Bone marrow (tissue), 2 donors: ENCODE measurements at regions not wholly inside any gene's neighbourhood (a gene's known extent, or its start where the extent isn't known, plus 50 kb on each side); places are given as distances from the start of the nearest gene placed in this dataset.
"Not testable (repeated sequence)": the region's sequence is repeated elsewhere in the genome, so short reads cannot be mapped to it uniquely, and the experiment has no call there.

Experiments used
- DNase-seq, 2 donors: peaks; one replicate each; lab custom pipeline; 2025; lab: John Stamatoyannopoulos, UW

- no peak for DNase-seq
Observed at GRCh38 chr4:174069848-174070330, 213.6 kb downstream of the FBXO8 start.

DNA sequence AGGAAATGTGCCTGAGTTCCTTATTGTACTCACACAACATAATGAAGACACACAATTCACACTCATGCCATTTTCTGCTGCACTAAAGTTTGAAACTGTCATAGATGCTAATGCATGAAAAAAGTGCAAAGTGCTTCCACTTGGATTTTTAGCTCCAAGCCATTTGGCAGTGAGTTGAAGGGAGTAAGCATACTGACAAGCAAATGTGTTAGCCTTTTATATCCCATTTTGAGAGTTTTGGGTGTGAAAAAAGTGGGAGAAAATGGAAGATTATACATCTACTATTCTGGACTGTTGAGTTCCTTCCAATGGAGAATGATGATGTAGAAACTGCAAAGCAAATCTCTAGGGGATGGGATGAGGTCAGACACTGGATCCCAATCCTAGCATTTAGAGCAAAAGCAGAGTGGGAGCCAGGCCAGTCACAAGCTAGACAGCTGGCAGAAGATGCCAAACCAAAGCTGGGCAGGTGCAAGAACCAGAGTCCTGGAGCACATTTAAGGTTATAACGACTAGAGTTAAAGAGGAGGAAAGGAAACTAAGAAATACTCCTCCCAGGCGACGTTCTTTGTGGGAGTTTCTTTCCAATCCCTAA, 216.8 kb downstream of the FBXO8 start:
- DNase-seq, result no peak

DNA sequence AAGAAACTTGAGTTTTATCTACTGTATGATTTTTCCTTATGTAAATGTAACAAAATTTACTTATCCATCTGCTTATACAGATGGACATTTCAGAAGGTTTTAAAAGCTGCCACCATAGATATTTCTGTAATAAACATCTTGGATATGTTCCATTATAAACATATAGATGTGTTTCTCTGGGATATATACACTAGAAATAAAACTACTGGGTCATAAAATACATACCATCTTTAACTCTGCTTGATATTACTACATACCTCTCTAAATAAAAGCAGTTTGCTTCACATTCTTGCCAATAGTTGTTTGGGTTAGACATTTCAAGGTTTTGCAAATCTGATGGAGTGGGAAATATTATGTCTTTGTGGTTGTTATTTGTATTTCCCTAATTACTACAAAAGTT, 220.6 kb downstream of the FBXO8 start:
- no peak for DNase-seq

- no peak for DNase-seq
Observed at GRCh38 chr4:174061026-174061425, 222.4 kb downstream of the FBXO8 start.

- DNase-seq, result no peak
Observed at GRCh38 chr4:174058846-174059245, 224.6 kb downstream of the FBXO8 start.

DNA sequence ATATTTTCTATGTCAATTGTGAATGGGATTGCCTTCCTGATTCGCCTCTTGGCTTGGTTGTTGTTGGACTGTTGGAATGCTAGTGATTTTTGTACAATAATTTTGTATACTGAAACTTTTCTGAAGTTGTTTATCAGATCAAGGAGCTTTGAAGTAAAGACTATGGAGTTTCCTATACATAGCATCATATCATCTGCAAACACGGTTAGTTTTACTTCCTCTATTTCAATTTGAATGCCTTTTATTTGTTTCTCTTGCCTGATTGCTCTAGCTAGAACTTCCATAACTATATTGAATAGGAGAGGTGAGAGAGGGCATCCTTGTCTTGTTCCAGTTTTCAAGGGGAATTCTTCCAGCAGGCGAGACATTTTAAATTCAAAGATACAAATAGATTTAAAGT, 226.5 kb downstream of the FBXO8 start:
- DNase-seq, result no peak

- DNase-seq, result no peak
Observed at GRCh38 chr4:174055344-174055743, 228.1 kb downstream of the FBXO8 start.

DNA sequence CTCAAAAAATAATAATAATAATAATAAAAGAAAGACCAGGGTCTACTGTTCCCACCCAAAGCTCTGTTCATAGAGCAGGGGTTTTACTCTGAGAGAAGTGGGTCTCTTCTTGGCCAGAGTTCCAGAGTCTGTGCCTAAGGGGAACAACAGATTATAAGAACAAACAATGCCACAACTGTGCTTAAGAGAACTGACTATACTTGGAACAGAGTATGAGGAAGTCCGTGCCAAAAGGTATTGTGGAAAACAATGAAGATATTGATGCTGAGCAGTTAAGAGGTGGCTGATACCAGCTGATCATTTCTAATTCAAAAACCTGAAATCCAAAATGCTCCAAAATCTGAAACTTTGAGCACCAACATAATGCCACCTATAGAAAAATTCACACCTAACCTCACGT, 229.6 kb downstream of the FBXO8 start:
- no peak for DNase-seq

DNA sequence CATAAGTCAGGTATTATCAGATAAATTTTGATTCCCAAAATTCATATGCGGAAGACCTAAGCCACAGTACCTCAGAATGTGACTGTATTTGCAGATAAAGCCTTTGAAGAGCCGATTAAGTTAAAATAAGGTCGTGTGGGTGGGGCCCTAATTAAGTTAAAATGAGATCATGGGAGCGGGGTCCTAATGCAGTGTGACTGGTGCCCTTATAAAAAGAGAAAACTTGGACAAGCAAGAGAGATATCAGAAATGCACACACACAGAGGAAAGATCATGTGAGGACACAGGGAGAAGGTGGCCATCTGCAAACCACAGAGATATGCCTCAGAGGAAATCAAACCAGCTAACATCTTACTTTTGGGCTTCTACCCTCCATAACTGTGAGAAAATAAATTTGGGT, 236.1 kb downstream of the FBXO8 start:
- no peak for DNase-seq

GRCh38 chr4:174045829-174046228, 237.6 kb downstream of the FBXO8 start:
- DNase-seq, result not testable (repeated sequence)

GRCh38 chr4:174045381-174045780, 238.1 kb downstream of the FBXO8 start:
- DNase-seq, result no peak

GRCh38 chr4:174041555-174042105, 241.8 kb downstream of the FBXO8 start:
- DNase-seq, result no peak

DNA sequence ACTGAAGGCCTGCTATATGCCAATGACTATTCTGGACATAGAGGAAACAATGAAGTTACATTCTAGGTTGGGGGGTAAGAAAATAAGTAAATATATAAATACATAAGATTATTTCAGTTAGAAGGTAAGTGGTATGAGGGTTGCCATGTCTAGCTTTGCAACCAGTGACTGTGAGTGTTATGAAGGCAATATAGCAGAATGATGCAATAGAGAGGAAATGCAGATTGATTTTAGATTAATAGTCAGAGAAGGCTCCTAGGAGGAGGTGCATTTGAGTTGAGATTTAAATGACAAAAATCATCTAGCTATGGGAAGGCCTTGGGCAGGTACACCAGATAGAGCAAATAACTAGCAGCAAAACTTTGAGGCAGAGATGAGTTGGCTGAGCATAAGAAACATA, 243.2 kb downstream of the FBXO8 start:
- DNase-seq, result no peak

- DNase-seq, result no peak
Observed at GRCh38 chr4:174038481-174038880, 245.0 kb downstream of the FBXO8 start.

- no peak for DNase-seq
Observed at GRCh38 chr4:174037631-174038030, 245.8 kb downstream of the FBXO8 start.

DNA sequence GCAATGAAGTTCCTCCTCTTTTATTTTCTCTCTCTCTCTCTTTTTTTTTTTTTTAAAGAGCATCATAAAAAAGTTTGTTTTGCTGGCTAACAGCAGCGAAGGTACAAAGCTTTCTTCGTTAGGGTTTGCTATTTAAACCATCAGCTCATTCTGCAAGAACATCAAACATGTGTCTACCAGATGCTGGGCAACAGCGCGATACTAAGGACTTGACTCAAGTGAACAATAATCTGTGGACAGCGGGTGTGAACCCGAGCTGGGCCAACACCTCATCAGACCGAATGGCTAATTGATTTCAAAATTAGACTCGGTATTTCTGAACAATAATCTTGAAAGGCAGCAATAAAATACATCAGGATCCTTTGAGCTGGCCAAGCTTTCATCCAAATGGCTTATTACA, 246.4 kb downstream of the FBXO8 start:
- no peak for DNase-seq

GRCh38 chr4:174036576-174036975, 246.9 kb downstream of the FBXO8 start:
- no peak for DNase-seq

DNA sequence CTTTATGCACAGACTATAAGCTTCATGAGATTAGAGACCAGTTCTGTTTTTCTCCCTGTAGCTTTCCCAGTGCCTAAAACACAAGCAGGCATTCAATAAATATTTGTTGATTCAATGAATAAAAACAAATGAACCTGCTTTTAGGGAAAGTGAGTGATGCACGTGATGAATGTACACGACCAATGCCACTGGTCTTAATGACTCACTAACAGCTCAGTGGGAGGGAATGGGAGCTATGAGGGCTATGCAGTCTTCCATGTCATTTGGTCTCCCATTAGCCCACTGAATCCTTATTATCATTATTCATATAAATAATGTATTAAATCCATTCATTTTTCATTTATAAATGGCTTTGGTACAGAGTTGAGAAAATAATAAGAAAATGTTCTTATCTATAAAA, 247.4 kb downstream of the FBXO8 start:
- no peak for DNase-seq

DNA sequence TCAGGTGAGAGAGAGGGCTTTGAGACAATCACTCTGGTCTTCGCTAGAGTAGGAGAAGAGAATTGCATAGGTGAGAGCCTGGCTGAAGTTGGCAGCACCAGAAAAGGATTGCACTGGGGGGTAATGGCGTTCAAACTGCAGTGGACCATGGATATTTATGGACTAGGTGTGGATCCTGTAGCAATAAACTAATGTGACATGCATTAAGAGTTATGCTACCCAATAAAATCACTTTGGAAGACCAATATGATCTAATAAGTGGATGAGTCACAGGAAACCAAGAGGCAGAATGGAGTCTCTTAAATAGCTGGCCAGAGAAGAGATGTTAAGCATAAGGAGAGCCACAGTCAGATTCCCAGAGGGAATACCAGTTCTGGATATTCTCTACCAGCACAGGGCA, 259.8 kb downstream of the FBXO8 start:
- no peak for DNase-seq

GRCh38 chr4:174018236-174018635, 265.2 kb downstream of the FBXO8 start:
- no peak for DNase-seq

- DNase-seq, result no peak
Observed at GRCh38 chr4:174016251-174016650, 267.2 kb downstream of the FBXO8 start.

DNA sequence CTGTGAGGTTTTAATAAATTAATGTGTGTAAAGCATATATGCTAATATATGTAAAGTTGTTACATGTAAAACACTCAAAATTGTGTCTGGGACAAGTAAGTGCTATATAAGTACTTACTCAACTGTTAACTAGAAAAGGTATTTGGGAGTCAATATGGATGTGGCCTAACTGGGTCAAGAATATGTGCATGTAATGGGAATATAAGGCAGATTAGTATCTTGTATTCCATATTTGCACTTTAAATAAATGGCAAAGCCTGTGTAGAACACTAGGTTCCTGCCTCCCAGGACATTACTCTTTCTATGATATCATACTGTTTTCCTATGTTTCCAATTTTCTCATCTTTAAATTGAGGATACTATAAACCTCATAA, 270.6 kb downstream of the FBXO8 start:
- no peak for DNase-seq

- DNase-seq, result no peak
Observed at GRCh38 chr4:174012135-174012885, 271.2 kb downstream of the FBXO8 start.

DNA sequence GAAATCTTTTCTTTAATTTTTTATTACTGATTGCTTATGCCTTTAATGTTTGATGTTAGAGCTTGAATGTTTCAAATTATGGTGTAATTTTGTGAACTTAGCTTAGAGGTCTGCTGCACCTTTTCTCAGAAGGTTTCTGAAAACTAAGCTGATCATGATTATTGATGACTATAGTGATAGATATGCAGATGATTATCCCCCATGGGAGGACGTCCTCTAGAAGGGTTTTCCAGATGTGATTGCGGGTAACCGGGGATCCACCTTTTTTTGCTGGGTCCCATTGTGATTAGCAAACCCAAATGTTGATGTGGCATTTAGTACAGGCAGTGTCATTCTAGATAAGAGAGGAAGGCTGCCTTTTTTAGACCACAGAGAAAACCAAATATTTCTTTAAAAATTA, 272.9 kb downstream of the FBXO8 start:
- no peak for DNase-seq
